ENCODE measurements at regions not wholly inside any gene's neighbourhood (a gene's known extent, or its start where the extent isn't known, plus 50 kb on each side); places are given as distances from the start of the nearest gene placed in this dataset.

GRCh38 chrX:138765051-138765450, 53.5 kb upstream of the FGF13 start:
- no peaks in the 10 kb centered on the region for H3K9me2 ChIP-seq (replicated peaks; ENCODE audit: insufficient read depth)
- 56% methylated on average over 1 of the region's 1 CpG for WGBS (ENCODE audit: low lambda C conversion rate, missing lambda C conversion rate)
- H3K9me3 ChIP-seq (ENCODE audit: low read depth), result no peaks in the 10 kb centered on the region
- H3K36me3 ChIP-seq (replicated peaks; ENCODE audit: insufficient read depth, low read depth), result no peaks in the 10 kb centered on the region
- H3K4me2 ChIP-seq, result no peak overlapping the region
- no peak overlapping the region for H2AFZ ChIP-seq
- no peak for DNase-seq (ENCODE audit: low spot score)
- H3K4me3 ChIP-seq, result no peak overlapping the region
- no peaks in the 10 kb centered on the region for H4K20me1 ChIP-seq (ENCODE audit: insufficient read depth, poor library complexity, severe bottlenecking)
- H3K27ac ChIP-seq, result no peak overlapping the region
- H3K4me1 ChIP-seq (ENCODE audit: insufficient read depth), result no peaks in the 10 kb centered on the region
- no peaks in the 10 kb centered on the region for H3K27me3 ChIP-seq
- no peaks in the 10 kb centered on the region for H3K79me2 ChIP-seq
- TF ChIP-seq EZH2 (IDR thresholded peaks at IDR 0.05; ENCODE audit: borderline replicate concordance), result no peak
- no peak for TF ChIP-seq CTCF (IDR thresholded peaks at IDR 0.05; ENCODE audit: poor library complexity)
- no peak for TF ChIP-seq EZH2phosphoT487 (IDR thresholded peaks at IDR 0.05; ENCODE audit: low read depth, severe bottlenecking, unreplicated experiment)

- Histone ChIP-seq H2AFZ (no peak overlapping the region), H3K4me2 (no peak overlapping the region), H4K20me1 (ENCODE audit: insufficient read depth, poor library complexity, severe bottlenecking) (no peaks in the 10 kb centered on the region), H3K79me2 (no peaks in the 10 kb centered on the region), H3K4me1 (ENCODE audit: insufficient read depth) (no peaks in the 10 kb centered on the region), H3K27ac (no peak overlapping the region), H3K4me3 (no peak overlapping the region), H3K36me3 (replicated peaks; ENCODE audit: insufficient read depth, low read depth) (no peaks in the 10 kb centered on the region), H3K9me2 (replicated peaks; ENCODE audit: insufficient read depth) (no peaks in the 10 kb centered on the region), H3K9me3 (ENCODE audit: low read depth) (no peaks in the 10 kb centered on the region), H3K27me3 (no peaks in the 10 kb centered on the region)
- DNase-seq (ENCODE audit: low spot score), result no peak
- TF ChIP-seq EZH2 (IDR thresholded peaks at IDR 0.05; ENCODE audit: borderline replicate concordance) (no peak), EZH2phosphoT487 (IDR thresholded peaks at IDR 0.05; ENCODE audit: low read depth, severe bottlenecking, unreplicated experiment) (no peak), CTCF (IDR thresholded peaks at IDR 0.05; ENCODE audit: poor library complexity) (no peak)
- WGBS (ENCODE audit: low lambda C conversion rate, missing lambda C conversion rate), result 64% methylated on average over 3 of the region's 3 CpGs
Measured at GRCh38 chrX:138763761-138764160, 52.2 kb upstream of the FGF13 start.

GRCh38 chrX:138761380-138761779, 49.9 kb upstream of the FGF13 start:
- H3K4me3 ChIP-seq, result no peak overlapping the region

More at GRCh38 chrX:138761380-138761779, 49.9 kb upstream of the FGF13 start:
- H3K4me2 ChIP-seq, result no peak overlapping the region
- no peak overlapping the region for H3K27ac ChIP-seq
- no peaks in the 10 kb centered on the region for H3K36me3 ChIP-seq (replicated peaks; ENCODE audit: insufficient read depth, low read depth)
- no peak for DNase-seq (ENCODE audit: low spot score)
- no peak overlapping the region for H2AFZ ChIP-seq
- no peaks in the 10 kb centered on the region for H3K27me3 ChIP-seq
- WGBS (ENCODE audit: low lambda C conversion rate, missing lambda C conversion rate), result 58% methylated on average over 3 of the region's 3 CpGs
- no peaks in the 10 kb centered on the region for H3K9me3 ChIP-seq (ENCODE audit: low read depth)
- H3K9me2 ChIP-seq (replicated peaks; ENCODE audit: insufficient read depth), result no peaks in the 10 kb centered on the region
- TF ChIP-seq CTCF (IDR thresholded peaks at IDR 0.05; ENCODE audit: poor library complexity) (no peak), EZH2 (IDR thresholded peaks at IDR 0.05; ENCODE audit: borderline replicate concordance) (no peak)
- H4K20me1 ChIP-seq (ENCODE audit: insufficient read depth, poor library complexity, severe bottlenecking), result no peaks in the 10 kb centered on the region
- no peaks in the 10 kb centered on the region for H3K4me1 ChIP-seq (ENCODE audit: insufficient read depth)
- H3K79me2 ChIP-seq, result no peaks in the 10 kb centered on the region
